ENCODE measurements at regions not wholly inside any gene's neighbourhood (a gene's known extent, or its start where the extent isn't known, plus 50 kb on each side); places are given as distances from the start of the nearest gene placed in this dataset.

GRCh38 chr20:63074631-63075030, 67.9 kb upstream of the BHLHE23 start:
- TF ChIP-seq CTCF (IDR thresholded peaks at IDR 0.05) (no peak), EZH2 (IDR thresholded peaks at IDR 0.05; ENCODE audit: borderline replicate concordance, insufficient read depth, low read depth, low read length, poor library complexity, severe bottlenecking) (no peak)

All from B cell (primary cell).